Ecto neural progenitor cell (in vitro differentiated cells): ENCODE measurements at regions not wholly inside any gene's neighbourhood (a gene's known extent, or its start where the extent isn't known, plus 50 kb on each side); places are given as distances from the start of the nearest gene placed in this dataset.

ENCODE experiments used
- DNase-seq: peaks from one replicate; pipeline ENCODE4 v3.0.0-alpha.2; 2018; ENCODE audit warnings: low spot score

- no peak for DNase-seq
These were observed 210.3 kb downstream of the ACTL7B start for GRCh38 chr9:108645520-108645919.

GRCh38 chr9:108643731-108644510 is 211.9 kb downstream of the ACTL7B start:
- DNase-seq, result no peak

- DNase-seq, result no peak
These were observed 212.9 kb downstream of the ACTL7B start for GRCh38 chr9:108642871-108643270.

GRCh38 chr9:108640230-108640629 is 215.6 kb downstream of the ACTL7B start:
- DNase-seq, result no peak

- DNase-seq, result no peak
These were observed 216.1 kb downstream of the ACTL7B start for GRCh38 chr9:108639696-108640095.

GRCh38 chr9:108639091-108639490 is 216.7 kb downstream of the ACTL7B start:
- no peak for DNase-seq

- DNase-seq, result no peak
These were observed 218.4 kb downstream of the ACTL7B start for GRCh38 chr9:108637340-108637739.

- DNase-seq, result no peak
These were observed 219.8 kb downstream of the ACTL7B start for GRCh38 chr9:108636013-108636412.

- no peak for DNase-seq
These were observed 220.9 kb downstream of the ACTL7B start for GRCh38 chr9:108634672-108635462.

GRCh38 chr9:108634204-108634603 is 221.6 kb downstream of the ACTL7B start:
- DNase-seq, result no peak

- DNase-seq, result no peak
These were observed 224.1 kb downstream of the ACTL7B start for GRCh38 chr9:108631496-108632285.

GRCh38 chr9:108628316-108628715 is 227.5 kb downstream of the ACTL7B start:
- no peak for DNase-seq

GRCh38 chr9:108626743-108627142 is 229.0 kb downstream of the ACTL7B start:
- DNase-seq, result no peak

GRCh38 chr9:108621991-108622855 is 233.6 kb downstream of the ACTL7B start:
- no peak for DNase-seq

GRCh38 chr9:108620767-108621166 is 235.0 kb downstream of the ACTL7B start:
- DNase-seq, result no peak

GRCh38 chr9:108618906-108619550 is 236.8 kb downstream of the ACTL7B start:
- DNase-seq, result no peak

- no peak for DNase-seq
These were observed 238.1 kb downstream of the ACTL7B start for GRCh38 chr9:108617676-108618075.

GRCh38 chr9:108615152-108615551 is 240.6 kb downstream of the ACTL7B start:
- no peak for DNase-seq

- DNase-seq, result no peak
These were observed 243.3 kb downstream of the ACTL7B start for GRCh38 chr9:108612513-108612912.

- no peak for DNase-seq
These were observed 245.9 kb downstream of the ACTL7B start for GRCh38 chr9:108609897-108610253.

- no peak for DNase-seq
These were observed 246.4 kb downstream of the ACTL7B start for GRCh38 chr9:108609227-108609896.
